ENCODE measurements at regions not wholly inside any gene's neighbourhood (a gene's known extent, or its start where the extent isn't known, plus 50 kb on each side); places are given as distances from the start of the nearest gene placed in this dataset.

GRCh38 chr2:23155022-23155421 lies 230.0 kb upstream of the KLHL29 start:
- intact Hi-C loops (cut with micrococcal nuclease): no loop called here

DNA sequence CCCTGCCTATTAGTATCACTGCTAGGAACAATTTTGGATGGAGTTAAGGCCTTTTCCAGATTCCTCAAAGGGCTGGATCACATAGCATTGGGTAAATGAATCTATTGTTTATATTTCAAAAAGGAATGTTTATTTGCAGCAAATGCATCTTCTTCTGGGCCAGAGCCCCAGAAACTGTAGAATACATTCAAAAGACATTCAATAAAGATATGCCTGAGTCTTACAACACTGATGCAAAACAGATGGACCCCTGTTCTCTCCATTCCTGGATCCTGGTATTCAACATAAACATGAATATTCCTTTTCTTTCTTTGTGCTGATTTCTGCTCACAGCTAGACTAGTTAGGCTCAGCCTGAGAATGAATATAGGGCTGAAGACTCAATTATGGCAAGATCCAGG lies 227.2 kb upstream of the KLHL29 start:
- intact Hi-C loops (cut with micrococcal nuclease): no loop called here

DNA sequence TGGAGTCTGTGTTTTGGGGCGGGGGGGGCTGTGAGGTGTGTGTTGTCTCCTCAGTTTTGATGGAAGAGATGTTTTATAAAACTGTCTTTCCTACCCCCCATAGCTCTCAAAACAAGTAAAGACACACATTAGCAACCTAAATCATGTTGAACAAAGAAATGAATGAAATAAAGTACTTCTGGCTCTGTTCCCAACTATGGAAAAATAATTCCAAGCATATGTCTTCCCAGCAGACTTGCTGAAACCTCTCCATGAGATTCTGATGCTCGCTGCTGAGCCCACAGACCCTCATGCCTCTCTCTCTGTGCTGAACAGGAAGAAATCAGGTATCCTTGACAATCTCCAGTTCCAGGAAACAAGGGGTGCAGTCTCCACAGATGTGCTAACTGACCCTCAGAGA lies 226.7 kb upstream of the KLHL29 start:
- intact Hi-C loops (cut with micrococcal nuclease): no loop called here

DNA sequence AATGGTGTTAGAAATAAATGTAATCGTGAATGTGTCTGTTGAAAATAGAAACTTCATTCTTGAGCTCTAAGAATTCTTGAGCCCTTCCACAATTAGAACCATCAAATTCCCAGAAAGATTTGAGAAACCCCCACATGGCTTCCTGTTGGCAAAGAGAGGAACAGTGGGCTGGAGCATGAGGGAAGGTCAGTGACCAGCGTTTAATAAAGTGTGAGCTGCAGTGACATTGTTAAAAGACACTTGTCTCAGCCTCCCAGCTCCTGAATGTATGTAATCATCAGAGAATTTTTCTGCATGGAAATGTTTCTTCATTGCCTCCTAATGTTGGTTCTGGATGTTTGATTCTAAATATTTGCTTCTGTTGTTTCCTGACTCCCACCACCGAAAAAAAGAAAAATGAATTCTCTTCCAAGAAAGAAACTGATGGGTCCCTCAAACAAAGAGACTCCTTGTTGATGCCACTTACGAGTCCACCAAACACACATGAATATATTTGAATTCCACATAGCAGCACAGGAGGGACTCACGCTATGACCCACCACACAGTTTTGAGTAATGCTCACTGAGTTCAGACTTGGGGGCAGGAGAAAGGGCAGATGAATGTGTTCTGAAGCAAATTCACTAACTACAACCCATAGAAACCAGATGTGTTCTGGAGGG lies 225.1 kb upstream of the KLHL29 start:
- intact Hi-C loops (cut with micrococcal nuclease): no loop called here

DNA sequence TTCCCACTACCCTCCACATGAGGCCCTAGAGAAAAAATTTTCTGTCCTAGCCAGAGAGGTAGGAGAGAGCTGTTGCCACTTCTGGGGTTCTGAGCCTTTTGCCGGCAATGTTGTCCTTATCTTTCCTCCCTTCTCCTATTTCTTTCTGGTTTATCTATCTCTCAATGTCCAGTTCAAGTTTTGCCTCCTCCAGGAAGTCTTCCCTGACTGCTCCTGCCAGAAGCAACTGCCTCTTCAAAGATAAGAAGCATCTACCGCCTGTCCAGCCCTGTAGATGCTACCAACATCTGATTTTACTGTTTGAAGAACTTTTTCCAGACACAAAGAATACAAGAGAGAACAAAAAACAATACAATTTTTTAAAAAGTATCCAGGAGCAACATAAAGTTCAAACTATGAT lies 220.8 kb upstream of the KLHL29 start:
- intact Hi-C loops (cut with micrococcal nuclease): no loop called here

- intact Hi-C loops (cut with micrococcal nuclease): no loop called here
Observed at GRCh38 chr2:23169896-23170295, 215.1 kb upstream of the KLHL29 start.

GRCh38 chr2:23171108-23171507 lies 213.9 kb upstream of the KLHL29 start:
- intact Hi-C loops (cut with micrococcal nuclease): no loop called here

GRCh38 chr2:23178396-23178795 lies 206.6 kb upstream of the KLHL29 start:
- intact Hi-C loops (cut with micrococcal nuclease): no loop called here

DNA sequence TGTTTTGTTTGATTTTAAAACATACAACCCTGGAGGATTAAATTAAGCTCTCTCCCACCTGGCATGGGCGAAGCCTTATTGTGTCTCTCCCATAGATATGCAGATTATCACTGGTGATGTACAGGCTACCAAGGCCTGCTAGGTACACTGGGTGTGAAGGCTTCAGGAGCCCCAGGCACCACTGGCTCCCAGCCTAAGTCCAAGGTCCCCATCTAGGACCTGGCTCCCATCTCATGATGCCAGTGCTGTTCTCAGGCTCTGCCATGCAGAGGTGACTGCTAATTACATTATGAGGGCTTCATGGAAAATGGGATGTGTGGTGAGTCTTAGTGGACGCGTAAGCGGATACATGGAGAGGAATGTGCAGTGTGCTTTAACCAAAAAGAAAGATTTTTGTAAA lies 201.2 kb upstream of the KLHL29 start:
- intact Hi-C loops (cut with micrococcal nuclease): no loop called here

- intact Hi-C loops (cut with micrococcal nuclease): loop anchor here (2.0 to 5.0 kb wide), 2 partner anchors 262 to 369 kb away; no protein-coding TSS in a partner anchor
Observed at GRCh38 chr2:23198316-23199114, 186.5 kb upstream of the KLHL29 start.

- intact Hi-C loops (cut with micrococcal nuclease): loop anchor here (2.0 to 5.0 kb wide), 2 partner anchors 261 to 368 kb away; no protein-coding TSS in a partner anchor
Observed at GRCh38 chr2:23199115-23199918, 185.7 kb upstream of the KLHL29 start.

GRCh38 chr2:23200068-23200786 lies 184.8 kb upstream of the KLHL29 start:
- intact Hi-C loops (cut with micrococcal nuclease): no loop called here

GRCh38 chr2:23200787-23201114 lies 184.2 kb upstream of the KLHL29 start:
- intact Hi-C loops (cut with micrococcal nuclease): no loop called here

- intact Hi-C loops (cut with micrococcal nuclease): no loop called here
Observed at GRCh38 chr2:23203383-23203782, 181.6 kb upstream of the KLHL29 start.

- intact Hi-C loops (cut with micrococcal nuclease): no loop called here
Observed at GRCh38 chr2:23204685-23205242, 180.2 kb upstream of the KLHL29 start.

- intact Hi-C loops (cut with micrococcal nuclease): no loop called here
Observed at GRCh38 chr2:23206650-23207049, 178.3 kb upstream of the KLHL29 start.

DNA sequence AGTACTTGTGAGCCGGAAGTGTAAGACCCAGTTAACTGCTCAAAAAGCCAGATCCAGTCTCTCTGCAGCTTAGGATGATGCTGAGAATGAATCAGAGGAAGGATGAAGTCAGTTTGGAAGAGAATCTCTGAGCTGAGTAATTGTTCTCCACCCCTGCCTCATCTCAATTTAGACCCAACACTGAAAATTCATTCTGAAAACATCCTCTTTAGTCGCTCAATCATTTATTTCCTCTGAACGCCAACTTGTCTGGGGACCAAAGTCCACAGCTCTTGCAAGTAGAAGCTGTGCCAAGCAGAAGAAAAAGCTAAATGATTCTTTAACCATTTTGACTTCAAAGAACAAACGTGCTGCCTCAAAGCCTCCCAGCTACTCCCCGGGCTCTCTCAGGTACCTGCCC lies 177.1 kb upstream of the KLHL29 start:
- intact Hi-C loops (cut with micrococcal nuclease): no loop called here

GRCh38 chr2:23208339-23208738 lies 176.6 kb upstream of the KLHL29 start:
- intact Hi-C loops (cut with micrococcal nuclease): no loop called here

- intact Hi-C loops (cut with micrococcal nuclease): no loop called here
Observed at GRCh38 chr2:23209059-23209458, 175.9 kb upstream of the KLHL29 start.

DNA sequence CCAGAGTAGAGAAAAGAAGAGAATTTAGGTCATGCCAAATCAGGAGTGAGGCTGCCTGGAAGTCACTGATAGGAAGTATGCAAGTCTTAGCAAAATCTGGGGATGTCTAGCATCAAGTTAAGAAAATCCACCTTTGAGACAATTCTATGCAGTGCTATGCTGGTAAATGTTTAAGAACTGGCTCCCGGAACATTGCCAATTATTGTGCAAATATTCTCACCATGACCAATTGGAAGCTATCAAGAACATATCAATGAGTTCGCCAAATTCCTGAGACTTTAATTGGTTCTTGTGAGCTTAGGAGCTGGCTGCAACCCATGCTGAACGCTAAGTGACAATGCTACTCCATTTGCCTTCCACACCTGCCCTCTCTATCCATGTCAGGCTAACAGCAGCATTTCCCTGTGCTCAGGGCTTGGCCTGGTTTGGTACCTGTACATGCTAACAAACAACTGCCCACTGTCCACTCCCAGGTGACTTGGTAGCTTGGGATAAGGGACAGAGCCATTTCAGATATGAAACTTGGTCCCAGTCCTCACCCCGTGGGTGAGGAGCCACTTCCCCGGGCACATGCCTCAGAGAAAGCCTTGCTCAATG lies 172.9 kb upstream of the KLHL29 start:
- intact Hi-C loops (cut with micrococcal nuclease): no loop called here

DNA sequence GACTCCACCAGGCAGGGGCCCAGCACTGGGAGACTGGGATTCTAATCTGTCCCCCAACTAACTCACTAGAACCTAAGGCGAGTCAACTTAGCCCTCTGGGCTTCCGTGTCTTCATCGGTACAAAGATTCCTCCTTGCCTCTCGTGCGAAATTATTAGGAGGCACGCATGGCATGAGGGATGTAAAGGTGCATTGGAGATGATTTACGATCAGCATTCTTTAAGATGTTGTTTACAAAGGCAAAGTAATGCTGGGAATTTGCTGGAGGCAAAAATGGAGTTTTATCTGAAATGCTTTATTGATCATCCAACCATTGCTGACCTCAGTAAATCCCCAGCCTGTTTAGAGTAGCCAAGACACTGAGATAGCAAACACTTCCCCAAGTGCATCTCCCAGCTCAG lies 171.8 kb upstream of the KLHL29 start:
- intact Hi-C loops (cut with micrococcal nuclease): no loop called here
